HEK293 (cell line): ENCODE measurements at regions not wholly inside any gene's neighbourhood (a gene's known extent, or its start where the extent isn't known, plus 50 kb on each side); places are given as distances from the start of the nearest gene placed in this dataset.

Source experiments
- CTCF ChIA-PET: fragments of 350-600 bp; formaldehyde crosslinking; extraction: SDS; loops from one replicate; lab custom pipeline; 2021; ENCODE audit warnings: antibody characterized with exemption; lab: Yijun Ruan, JAX
- POLR2A ChIA-PET: fragments of 300-600 bp; formaldehyde crosslinking; extraction: SDS; loops from one replicate; lab custom pipeline; 2020; ENCODE audit warnings: antibody characterized with exemption, inconsistent platforms; lab: Yijun Ruan, JAX
- H3K27ac ChIP-seq: fragments of 200-500 bp; sonication (Bioruptor generic); 2 replicates; pipeline ENCODE4 v1.5.1; 2014; ENCODE audit warnings: low read depth, low read length, control low read depth, inconsistent platforms; ENCODE audit errors: extremely low read depth
- H3K36me3 ChIP-seq, 2 experiments: fragments of 200-500 bp in 1 of 2; sonication (Bioruptor generic) in 1 of 2; 1 replicate in 1 of 2; 2 replicates in 1 of 2; pipeline ENCODE4 v1.5.1; 2014 to 2017; ENCODE audit warnings: inconsistent platforms in 2 of 2, low read length in 2 of 2; ENCODE audit not compliant: control insufficient read depth in 2 of 2, insufficient read depth in 1 of 2
- H3K4me1 ChIP-seq: fragments of 200-500 bp; sonication (Bioruptor generic); 2 replicates; pipeline ENCODE4 v1.5.1; 2014; ENCODE audit warnings: mild to moderate bottlenecking, low read length, inconsistent platforms; ENCODE audit not compliant: control insufficient read depth, insufficient read depth
- H3K4me3 ChIP-seq: 2 replicates; pipeline ENCODE4 v1.5.1; 2011; ENCODE audit warnings: low read depth, mild to moderate bottlenecking, control low read depth, low read length, moderate library complexity
- H3K9me3 ChIP-seq: fragments of 200-500 bp; sonication (Bioruptor generic); 2 replicates; pipeline ENCODE4 v1.5.1; 2014; ENCODE audit warnings: low read depth, low read length, inconsistent platforms; ENCODE audit not compliant: control insufficient read depth, insufficient read depth
- GLI2 ChIP-seq: fragments of 450-650 bp; formaldehyde crosslinking; IDR thresholded peaks from 2 replicates; pipeline ENCODE4; 2017; ENCODE audit warnings: missing biosample characterization, missing genetic modification characterization, low read depth, borderline replicate concordance
- HOXA7 ChIP-seq: sonication (generic); formaldehyde crosslinking; IDR thresholded peaks from 2 replicates; pipeline ENCODE4 v1.8.1; 2022; ENCODE audit warnings: missing genetic modification reagents, borderline replicate concordance
- HOXD13 ChIP-seq: sonication (generic); formaldehyde crosslinking; IDR thresholded peaks from 2 replicates; pipeline ENCODE4 v1.8.0; 2022; ENCODE audit warnings: missing genetic modification reagents, borderline replicate concordance
- SP2 ChIP-seq: fragments of 450-650 bp; formaldehyde crosslinking; IDR thresholded peaks from 2 replicates; pipeline ENCODE4 v1.5.1; 2016; ENCODE audit warnings: missing biosample characterization, missing genetic modification characterization
- TCF7L2 ChIP-seq: IDR thresholded peaks from 2 replicates; pipeline ENCODE4 v1.6.1; 2011; ENCODE audit warnings: low read depth, mild to moderate bottlenecking, inconsistent platforms, low read length, moderate library complexity, borderline replicate concordance
- TRIM28 ChIP-seq: IDR thresholded peaks from 2 replicates; pipeline ENCODE4 v1.6.1; 2011; ENCODE audit warnings: low read length, control low read depth, borderline replicate concordance
- ZBTB44 ChIP-seq: fragments of 450-650 bp; IDR thresholded peaks from 2 replicates; pipeline ENCODE4 v1.5.1; 2018; ENCODE audit warnings: missing biosample characterization, mild to moderate bottlenecking, missing genetic modification characterization
- ZBTB49 ChIP-seq: fragments of 450-650 bp; formaldehyde crosslinking; IDR thresholded peaks from 2 replicates; pipeline ENCODE4 v1.5.1; 2016; ENCODE audit warnings: missing biosample characterization, missing genetic modification characterization, low read depth
- ZBTB6 ChIP-seq: fragments of 450-650 bp; formaldehyde crosslinking; IDR thresholded peaks from 2 replicates; pipeline ENCODE4 v1.5.1; 2017; ENCODE audit warnings: missing biosample characterization, missing genetic modification characterization
- ZFP41 ChIP-seq: fragments of 450-650 bp; formaldehyde crosslinking; IDR thresholded peaks from 2 replicates; pipeline ENCODE4 v1.5.1; 2016; ENCODE audit warnings: missing biosample characterization, missing genetic modification characterization, borderline replicate concordance
- ZIC2 ChIP-seq: fragments of 450-650 bp; formaldehyde crosslinking; IDR thresholded peaks from 2 replicates; pipeline ENCODE4 v1.5.1; 2016; ENCODE audit warnings: missing biosample characterization, missing genetic modification characterization
- ZNF202 ChIP-seq: fragments of 450-650 bp; formaldehyde crosslinking; IDR thresholded peaks from 2 replicates; pipeline ENCODE4 v1.5.1; 2016; ENCODE audit warnings: missing biosample characterization, missing genetic modification characterization, borderline replicate concordance
- ZNF221 ChIP-seq: fragments of 450-650 bp; formaldehyde crosslinking; IDR thresholded peaks from 2 replicates; pipeline ENCODE4 v1.5.1; 2017; ENCODE audit warnings: missing biosample characterization, missing genetic modification characterization, borderline replicate concordance
- ZNF292 ChIP-seq: fragments of 450-650 bp; formaldehyde crosslinking; IDR thresholded peaks from 2 replicates; pipeline ENCODE4 v1.5.1; 2016; ENCODE audit warnings: low read depth, missing biosample characterization, missing genetic modification characterization, borderline replicate concordance
- ZNF560 ChIP-seq: fragments of 450-650 bp; formaldehyde crosslinking; IDR thresholded peaks from 2 replicates; pipeline ENCODE4 v1.5.1; 2017; ENCODE audit warnings: missing biosample characterization, missing genetic modification characterization, borderline replicate concordance
- ZNF580 ChIP-seq: fragments of 450-650 bp; formaldehyde crosslinking; IDR thresholded peaks from 2 replicates; pipeline ENCODE4 v1.5.1; 2016; ENCODE audit warnings: missing biosample characterization, missing genetic modification characterization
- ZNF600 ChIP-seq: fragments of 450-650 bp; formaldehyde crosslinking; IDR thresholded peaks from 2 replicates; pipeline ENCODE4 v1.5.1; 2016; ENCODE audit warnings: missing biosample characterization, missing genetic modification characterization
- ZNF623 ChIP-seq: fragments of 450-650 bp; formaldehyde crosslinking; IDR thresholded peaks from 2 replicates; pipeline ENCODE4 v1.5.1; 2016; ENCODE audit warnings: missing biosample characterization, missing genetic modification characterization
- ZSCAN23 ChIP-seq: fragments of 450-650 bp; formaldehyde crosslinking; IDR thresholded peaks from 2 replicates; pipeline ENCODE4 v1.5.1; 2016; ENCODE audit warnings: missing biosample characterization, missing genetic modification characterization
- ZSCAN5A ChIP-seq: fragments of 450-650 bp; formaldehyde crosslinking; IDR thresholded peaks from 2 replicates; pipeline ENCODE4 v1.5.1; 2016; ENCODE audit warnings: missing biosample characterization, missing genetic modification characterization

- ChIA-PET POLR2A (no interaction called here), CTCF (no interaction called here)
- H3K4me3 ChIP-seq, result no peak overlapping the region
- no peaks in the 10 kb centered on the region for H3K4me1 ChIP-seq
- no peaks in the 10 kb centered on the region for H3K36me3 ChIP-seq
- no peak for TF ChIP-seq HOXD13 (CRISPR knock-in tag)
- no peak for TF ChIP-seq ZNF202 (tag by site-specific recombination)
- no peak for TF ChIP-seq ZFP41
- no peak for TF ChIP-seq ZIC2 (tag by site-specific recombination)
- no peak for TF ChIP-seq ZNF221 (tag by site-specific recombination)
- no peak for TF ChIP-seq ZBTB49 (tag by site-specific recombination)
- no peak for TF ChIP-seq ZBTB44 (tag by site-specific recombination)
- TF ChIP-seq ZNF623 (tag by site-specific recombination), result no peak
- no peak for TF ChIP-seq HOXA7 (CRISPR knock-in tag)
- TF ChIP-seq TRIM28, result no peak
- TF ChIP-seq ZNF292 (tag by site-specific recombination), result no peak
- TF ChIP-seq ZSCAN23 (tag by site-specific recombination), result no peak
- TF ChIP-seq ZNF580 (tag by site-specific recombination), result no peak
- no peak for TF ChIP-seq ZSCAN5A (tag by site-specific recombination)
- TF ChIP-seq GLI2 (tag by site-specific recombination), result no peak
- no peak for TF ChIP-seq ZBTB6 (tag by site-specific recombination)
- no peak for TF ChIP-seq TCF7L2
- TF ChIP-seq SP2 (tag by site-specific recombination), result no peak
- TF ChIP-seq ZNF560 (tag by site-specific recombination), result no peak
- no peak for TF ChIP-seq ZNF600 (tag by site-specific recombination)
- H3K27ac ChIP-seq, result no peak overlapping the region
- H3K9me3 ChIP-seq, result no peaks in the 10 kb centered on the region
Observed at GRCh38 chr9:116045083-116045482, 108.5 kb upstream of the PAPPA start.
